NCI-H226 (cell line): ENCODE measurements at regions not wholly inside any gene's neighbourhood (a gene's known extent, or its start where the extent isn't known, plus 50 kb on each side); places are given as distances from the start of the nearest gene placed in this dataset.
A peak's percentile ranks its signal among the peaks of the same experiment; 100 is the strongest.
"Not testable (repeated sequence)": the region's sequence is repeated elsewhere in the genome, so short reads cannot be mapped to it uniquely, and the experiment has no call there.

ENCODE experiments used
- DNase-seq: peaks from one replicate; pipeline ENCODE4 v3.0.0-alpha.2; 2015

DNA sequence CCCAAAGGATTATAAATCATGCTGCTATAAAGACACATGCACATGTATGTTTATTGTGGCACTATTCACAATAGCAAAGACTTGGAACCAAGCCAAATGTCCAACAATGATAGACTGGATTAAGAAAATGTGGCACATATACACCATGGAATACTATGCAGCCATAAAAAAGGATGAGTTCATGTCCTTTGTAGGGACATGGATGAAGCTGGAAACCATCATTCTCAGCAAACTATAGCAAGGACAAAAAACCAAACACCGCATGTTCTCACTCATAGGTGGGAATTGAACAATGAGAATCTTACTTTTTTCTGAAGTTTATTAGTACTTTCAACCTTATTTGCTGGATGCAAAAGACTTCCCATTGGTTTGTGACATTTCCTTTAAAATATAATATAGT lies 101.0 kb upstream of the TBX18 start:
- not testable (repeated sequence) for DNase-seq

DNA sequence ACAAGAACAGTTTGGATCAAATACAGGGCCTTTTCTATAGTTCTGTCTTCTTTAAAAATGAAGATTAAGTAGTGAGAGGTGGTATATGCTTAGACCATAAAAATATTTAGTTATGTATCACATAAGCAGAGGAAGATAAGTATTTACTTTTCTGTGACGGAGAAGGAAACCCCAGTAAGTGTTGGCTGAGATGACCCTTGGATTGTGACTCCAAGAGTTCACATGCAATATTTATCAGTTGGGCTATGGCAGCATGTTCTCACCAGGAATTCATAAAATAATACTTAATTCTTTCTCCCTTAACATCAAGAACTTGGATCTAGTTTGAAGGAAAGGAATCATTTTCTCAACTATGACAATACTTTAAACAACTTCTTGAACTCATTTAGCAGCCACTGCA lies 98.4 kb upstream of the TBX18 start:
- no peak for DNase-seq

DNA sequence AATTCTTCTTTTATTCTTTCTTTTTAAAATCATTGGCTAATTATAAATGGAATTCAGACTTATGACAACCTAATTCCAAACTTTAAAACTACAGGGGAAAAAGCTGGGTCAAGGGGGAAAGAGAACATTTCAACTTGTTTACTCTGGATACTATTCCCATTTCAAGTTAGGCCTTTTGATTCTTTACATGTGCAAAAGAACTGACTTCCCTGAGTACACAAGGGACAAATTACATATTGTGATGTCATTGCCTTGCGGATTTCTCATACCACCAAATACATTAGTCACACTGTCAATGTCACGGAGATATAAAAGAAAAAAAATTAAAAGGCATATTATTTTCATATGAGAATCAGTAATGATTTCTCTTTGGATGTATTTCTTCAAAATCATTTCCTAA lies 96.5 kb upstream of the TBX18 start:
- no peak for DNase-seq

DNA sequence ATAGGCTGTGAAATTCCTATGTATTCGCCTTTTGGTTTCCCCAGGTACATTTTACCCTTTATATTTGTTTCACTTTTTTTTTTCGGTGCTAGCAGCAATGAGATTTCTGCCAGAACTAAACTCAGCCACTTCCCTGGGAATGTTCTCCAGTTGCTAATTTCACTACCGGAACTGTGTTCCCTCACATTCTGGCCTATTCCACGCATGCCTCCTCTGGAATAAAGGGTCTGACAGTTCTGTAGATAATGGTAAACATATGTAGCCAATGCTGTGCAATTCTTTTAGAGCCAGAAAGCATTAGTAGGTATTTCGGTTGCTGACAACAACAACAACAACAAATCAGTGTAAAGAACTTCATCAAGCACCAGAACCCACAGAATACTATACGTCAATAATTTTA lies 96.1 kb upstream of the TBX18 start:
- no peak for DNase-seq

DNA sequence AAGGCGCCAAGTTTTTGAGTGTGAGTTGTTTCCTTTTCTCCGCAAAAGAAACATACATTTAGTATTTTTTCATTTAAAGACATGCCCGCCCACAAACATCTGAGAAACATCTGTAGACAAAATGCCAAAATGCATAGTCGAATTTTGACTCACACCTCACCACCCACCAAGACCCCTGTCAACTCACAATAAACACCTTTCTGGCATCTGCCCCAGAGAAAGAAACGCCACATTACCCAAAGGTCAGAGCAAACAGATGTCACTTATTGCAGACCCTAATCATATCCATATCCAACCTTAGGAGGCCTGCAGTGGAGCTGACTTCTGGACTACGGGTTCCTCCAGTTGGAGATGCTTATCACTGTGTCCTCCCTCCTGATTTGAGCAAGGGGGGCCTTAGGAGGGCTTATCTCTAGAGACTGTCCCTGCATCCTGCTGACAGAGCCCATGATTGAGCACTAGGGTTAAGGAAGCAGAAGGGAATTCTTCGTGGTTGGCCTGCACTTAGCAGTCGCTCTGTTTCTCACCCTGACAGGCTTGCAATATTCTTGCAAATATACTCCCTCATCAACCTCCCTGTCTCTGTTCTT lies 90.5 kb upstream of the TBX18 start:
- DNase-seq: no peak

DNA sequence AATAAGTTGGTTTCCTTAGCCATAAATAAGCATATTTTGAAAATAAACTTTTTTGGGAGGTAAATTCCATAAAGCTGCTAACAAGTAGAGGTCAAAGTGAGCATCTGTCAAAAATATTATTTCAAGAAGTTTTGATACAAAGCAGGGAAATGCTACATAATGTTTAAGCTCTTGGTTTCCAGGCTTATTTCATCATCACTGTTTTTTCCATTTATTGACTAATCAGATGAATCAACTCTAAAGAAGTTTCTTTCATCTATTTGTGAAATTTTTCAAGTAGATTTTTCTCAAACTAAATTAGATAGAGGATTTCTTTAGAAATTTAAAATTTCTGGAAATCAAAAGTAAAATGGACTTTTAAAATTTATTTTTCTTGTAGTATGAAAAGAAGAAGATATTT lies 89.5 kb upstream of the TBX18 start:
- DNase-seq: no peak

DNA sequence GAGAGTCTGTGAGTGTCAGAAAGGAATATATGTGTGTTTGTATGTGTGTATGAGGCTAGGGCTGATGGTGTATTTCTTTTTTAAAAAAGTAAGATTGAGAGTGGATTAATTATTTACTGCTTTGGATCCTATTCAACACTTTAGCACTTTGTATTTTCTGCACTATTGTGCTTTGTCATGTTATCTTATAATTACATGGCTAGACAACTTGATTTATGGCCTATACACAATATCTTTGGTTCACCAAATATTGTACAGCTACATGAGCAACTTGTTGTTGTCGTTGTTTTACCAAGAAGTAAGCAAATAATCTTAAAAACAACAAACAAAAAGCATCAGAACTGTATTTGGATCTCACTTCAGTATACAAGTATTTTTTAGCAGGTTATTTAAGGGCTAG lies 84.6 kb upstream of the TBX18 start:
- no peak for DNase-seq

DNA sequence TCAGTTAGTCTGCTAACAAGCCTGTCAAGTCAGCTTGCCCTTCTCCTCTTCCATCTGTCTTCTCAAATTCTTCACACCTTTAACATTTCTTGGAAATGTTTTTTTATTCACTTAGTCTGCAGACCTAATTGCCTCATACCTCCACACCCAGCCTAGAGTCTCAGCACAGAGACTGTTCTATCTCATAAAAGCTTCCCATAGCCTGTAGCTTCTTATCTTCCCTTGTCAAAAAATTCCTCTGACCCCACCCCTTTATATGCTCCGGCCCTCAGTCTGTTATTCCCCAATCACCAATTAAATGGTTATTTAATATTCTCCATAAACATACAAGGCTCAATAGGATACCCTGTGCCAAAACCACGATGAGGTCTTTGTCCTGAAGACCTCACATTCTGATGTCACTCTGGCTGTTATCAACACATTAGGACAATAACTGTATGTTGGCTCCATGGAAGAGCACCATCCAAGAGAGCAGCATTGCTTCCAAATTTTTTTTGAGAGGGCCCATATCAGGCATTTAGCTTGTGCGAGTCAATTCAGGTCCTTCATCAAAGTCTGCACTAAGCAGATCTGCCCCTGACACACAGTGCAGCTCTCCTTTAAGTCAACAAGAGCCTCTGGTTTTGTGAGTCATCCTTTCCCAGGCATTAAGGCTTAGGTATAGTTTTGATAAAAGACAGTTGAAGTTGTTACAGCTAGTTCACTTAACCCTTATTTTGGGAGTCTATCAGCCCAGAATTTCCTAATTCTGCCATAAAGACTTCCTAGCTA lies 83.2 kb upstream of the TBX18 start:
- peak; percentile 62 for DNase-seq

DNA sequence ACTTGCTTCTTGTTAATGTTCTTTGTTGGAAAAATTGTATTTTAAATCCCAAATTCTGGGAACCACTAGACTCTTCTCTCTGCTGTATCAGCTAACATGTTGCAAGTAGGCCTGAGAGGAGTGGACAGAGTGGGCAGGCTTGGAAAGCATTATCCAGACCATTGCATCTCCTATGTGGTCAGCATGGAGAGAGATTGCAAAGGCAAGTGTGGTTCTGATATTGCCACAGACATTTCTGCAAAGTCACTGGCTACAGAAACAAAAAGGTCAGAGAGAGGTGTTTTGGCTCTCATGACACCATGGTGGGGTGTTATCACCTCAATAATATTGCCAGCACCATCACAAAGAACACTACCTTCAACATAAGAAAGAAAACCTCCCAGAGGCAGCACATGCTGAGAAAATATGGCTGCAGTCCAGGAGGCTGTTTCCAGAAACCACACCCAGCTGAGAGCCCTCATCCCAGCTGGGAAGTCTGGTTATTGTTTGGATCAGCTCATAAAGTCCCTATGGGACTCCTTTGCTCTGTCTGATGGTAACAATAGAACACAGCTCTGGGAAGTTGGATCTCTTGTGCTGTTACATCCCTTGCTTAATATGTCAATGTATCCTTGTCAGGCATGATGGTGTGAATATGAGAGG lies 78.2 kb upstream of the TBX18 start:
- no peak for DNase-seq

DNA sequence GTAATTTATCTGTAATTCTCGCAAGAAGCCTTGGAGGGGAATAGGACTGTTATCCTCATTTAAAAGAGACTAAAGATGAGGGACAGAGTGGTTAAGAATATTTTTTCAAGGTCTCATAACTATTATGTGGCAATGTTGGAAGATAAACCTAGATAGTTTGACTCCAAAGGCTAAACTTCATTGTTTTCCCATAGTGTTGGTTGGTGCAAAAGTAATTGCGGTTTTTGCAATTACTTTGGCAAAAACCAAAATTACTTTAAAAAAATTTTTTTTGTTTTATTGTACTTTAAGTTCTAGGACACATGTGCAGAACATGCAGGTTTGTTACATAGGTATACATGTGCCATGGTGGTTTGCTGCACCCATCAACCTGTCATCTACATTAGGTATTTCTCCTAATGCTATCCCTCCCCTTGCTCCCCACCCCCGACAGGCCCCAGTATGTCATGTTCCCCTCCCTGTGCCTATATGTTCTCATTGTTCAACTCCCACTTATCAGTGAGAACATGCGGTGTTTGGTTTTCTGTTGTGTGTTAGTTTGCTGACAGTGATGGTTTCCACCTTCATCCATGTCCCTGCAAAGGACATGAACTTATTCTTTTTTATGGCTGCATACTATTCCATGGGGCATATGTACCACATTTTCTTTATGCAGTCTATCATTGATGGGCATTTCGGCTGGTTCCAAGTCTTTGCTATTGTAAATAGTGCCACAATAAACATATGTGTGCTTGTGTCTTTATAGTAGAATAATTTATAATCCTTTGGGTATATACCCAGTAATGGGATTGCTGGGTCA lies 72.9 kb upstream of the TBX18 start:
- not testable (repeated sequence) for DNase-seq

DNA sequence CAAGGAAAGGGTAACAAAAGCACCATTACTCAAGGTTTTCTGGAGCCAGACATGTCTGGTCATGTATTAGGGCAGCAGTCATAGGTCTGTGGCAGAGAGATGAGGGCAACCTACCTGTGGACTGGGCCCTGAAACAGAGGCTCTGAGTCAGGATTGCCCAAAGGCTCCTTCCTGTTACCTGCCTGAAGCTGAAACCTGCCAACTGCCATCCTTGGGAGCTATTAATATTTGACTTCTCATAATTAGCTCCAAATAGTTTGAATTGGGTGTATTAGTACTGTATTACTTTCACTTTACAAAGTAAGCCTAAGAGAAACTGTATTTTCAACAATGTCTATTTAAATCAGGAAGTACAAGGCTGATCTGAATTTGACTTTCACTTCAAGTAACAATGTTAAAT lies 72.0 kb upstream of the TBX18 start:
- DNase-seq: no peak

DNA sequence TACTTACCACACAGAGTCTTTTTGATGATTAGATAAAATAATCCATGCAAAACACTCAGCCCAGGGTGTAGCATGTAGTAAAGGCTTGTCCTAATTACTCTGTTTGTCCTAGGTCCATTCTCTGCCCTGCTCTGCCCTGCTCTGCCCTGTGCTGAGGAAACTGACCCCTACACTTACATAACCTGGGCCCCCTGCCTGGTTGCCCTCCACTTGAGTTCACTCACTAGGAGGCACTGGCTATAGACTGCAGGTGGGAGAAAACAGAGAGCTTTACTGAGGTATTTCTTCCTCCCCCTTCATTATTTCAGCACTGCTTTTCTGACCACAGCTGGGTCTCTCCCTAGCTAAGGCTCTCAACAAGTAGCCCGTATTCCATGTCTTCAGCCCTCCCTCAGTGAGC lies 70.9 kb upstream of the TBX18 start:
- no peak for DNase-seq

DNA sequence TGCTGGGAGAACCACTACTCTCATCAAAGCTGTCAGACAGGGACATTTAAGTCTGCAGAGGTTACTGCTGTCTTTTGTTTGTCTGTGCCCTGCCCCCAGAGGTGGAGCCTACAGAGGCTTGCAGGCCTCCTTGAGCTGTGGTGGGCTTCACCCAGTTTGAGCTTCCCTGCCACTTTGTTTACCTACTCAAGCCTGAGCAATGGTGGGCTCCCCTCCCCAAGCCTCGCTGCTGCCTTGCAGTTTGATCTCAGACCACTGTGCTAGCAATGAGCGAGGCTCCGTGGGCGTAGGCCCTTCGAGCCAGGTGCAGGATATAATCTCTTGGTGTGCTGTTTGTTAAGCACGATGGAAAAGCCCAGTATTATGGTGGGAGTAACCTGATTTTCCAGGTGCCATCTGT lies 67.5 kb upstream of the TBX18 start:
- DNase-seq: not testable (repeated sequence)

DNA sequence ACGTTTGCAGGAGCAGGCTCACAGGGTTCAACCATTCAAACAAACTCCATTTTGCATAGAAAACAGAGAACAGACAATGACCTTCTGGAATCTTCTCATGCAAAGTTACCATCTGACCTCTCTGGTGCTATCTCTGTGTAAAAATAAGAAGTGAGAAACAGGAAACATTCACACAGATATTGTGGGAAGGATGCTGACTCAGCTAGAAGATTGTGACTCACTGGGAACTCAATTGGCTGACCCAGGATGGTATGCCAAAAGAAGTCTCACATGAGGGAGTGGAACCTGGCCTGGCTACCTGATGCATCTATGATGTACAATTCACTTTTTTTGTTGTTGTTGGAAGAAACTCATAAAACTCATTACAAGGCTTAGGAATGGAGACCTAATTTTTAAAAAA lies 61.1 kb upstream of the TBX18 start:
- peak; percentile 87 for DNase-seq

DNA sequence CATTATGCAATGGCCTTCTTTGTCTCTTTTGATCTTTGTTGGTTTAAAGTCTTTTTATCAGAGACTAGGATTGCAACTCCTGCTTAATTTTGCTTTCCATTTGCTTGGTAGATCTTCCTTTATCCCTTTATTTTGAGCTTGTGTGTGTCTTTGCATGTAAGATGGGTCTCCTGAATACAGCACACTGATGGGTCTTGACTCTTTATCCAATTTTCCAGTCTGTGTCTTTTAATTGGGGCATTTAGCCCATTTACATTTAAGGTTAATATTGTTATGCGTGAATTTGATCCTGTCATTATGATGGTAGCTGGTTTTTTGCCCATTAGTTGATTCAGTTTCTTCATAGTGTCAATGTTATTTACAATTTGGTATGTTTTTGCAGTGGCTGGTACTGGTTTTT lies 56.9 kb upstream of the TBX18 start:
- not testable (repeated sequence) for DNase-seq

DNA sequence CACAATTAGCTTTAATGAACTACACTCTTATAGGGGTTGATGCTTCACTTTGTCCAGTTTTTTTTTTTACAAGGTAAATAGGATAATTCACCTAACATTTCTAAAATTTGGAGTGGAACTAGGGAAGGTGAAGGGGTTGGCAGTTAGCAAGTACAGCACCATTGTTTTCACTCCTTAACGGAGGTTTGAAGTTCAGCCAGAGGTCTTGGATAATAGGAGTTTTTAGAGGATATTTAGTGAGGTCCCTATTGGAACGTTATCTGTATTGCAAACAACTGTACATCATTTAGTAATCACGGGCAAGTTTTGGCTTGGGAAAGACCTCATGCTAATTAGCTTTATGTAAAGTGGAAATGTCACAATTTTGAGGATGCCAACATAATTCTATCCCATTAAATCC lies 52.3 kb upstream of the TBX18 start:
- DNase-seq: no peak

DNA sequence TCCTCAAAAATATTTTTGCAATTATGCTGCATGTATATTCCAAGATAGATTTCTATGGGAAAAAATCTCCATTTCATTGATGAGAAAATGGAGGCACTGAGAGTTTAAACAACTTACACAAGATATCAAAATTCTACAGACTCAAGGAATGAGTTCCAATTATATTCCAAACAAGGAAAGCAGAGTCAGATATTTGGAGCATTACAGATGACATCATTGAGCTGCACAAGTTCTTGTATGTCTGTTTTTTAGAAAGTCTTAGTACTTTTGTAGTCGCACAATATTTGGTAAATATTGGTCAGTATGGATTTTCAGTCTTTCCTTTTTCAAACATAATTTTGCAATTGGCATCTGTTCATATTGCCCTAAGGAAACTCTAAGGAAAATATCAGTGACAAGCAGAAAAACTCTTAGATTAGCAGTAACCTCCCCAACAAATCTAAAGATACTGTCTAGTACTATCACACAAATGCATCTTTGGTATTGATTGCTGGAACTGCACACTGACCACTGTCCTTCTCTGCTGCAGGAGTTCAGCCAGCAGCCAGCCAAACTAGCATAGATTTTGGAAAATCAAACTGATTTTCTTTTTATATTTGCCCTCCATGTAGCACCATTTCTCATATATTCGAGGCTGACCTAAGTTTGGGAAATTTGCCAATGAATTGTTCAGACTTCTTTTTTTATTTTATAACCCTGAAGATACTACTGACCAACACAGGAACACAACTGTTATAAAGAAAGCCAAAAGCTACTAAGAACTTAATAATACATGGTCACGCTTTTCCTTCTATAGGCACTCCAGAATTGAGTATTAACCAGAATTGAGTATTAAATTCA lies 51.7 kb upstream of the TBX18 start:
- no peak for DNase-seq
